B cell (primary cell): ENCODE measurements at regions not wholly inside any gene's neighbourhood (a gene's known extent, or its start where the extent isn't known, plus 50 kb on each side); places are given as distances from the start of the nearest gene placed in this dataset.

Source experiments
- ATAC-seq: fragments of 200-7000 bp; cut with Tn5 transposase; one replicate; pipeline ENCODE4 v1.10.0; 2021; ENCODE audit warnings: low read depth, mild to moderate bottlenecking, moderate number of reproducible peaks, moderate library complexity
- CTCF ChIA-PET: fragments of 350-600 bp; sonication (Branson Sonifier 250); formaldehyde crosslinking; loops from one replicate; lab custom pipeline; 2021; ENCODE audit warnings: antibody characterized with exemption, inconsistent platforms; lab: Charles Lee
- POLR2A ChIA-PET: fragments of 350-600 bp; sonication (Branson Sonifier 250); formaldehyde crosslinking; loops from one replicate; lab custom pipeline; 2021; ENCODE audit warnings: antibody characterized with exemption; lab: Charles Lee
- DNase-seq: peaks from one replicate; pipeline ENCODE4 v3.0.0; 2013
- H2AFZ ChIP-seq: 2 replicates; pipeline ENCODE4 v1.6.1; 2012; ENCODE audit warnings: mild to moderate bottlenecking, low read depth, low read length; ENCODE audit not compliant: insufficient read depth, poor library complexity, severe bottlenecking
- H3K27ac ChIP-seq, 2 donors: 1 replicate in 1 of 2; 2 replicates in 1 of 2; pipeline ENCODE4 v1.5.1; 2012 to 2013; ENCODE audit warnings: low read length in 2 of 2, mild to moderate bottlenecking in 2 of 2, moderate library complexity in 1 of 2
- H3K27me3 ChIP-seq, 4 experiments: fragments of 200-600 bp in 1 of 4; sonication (generic) in 1 of 4; replicated peaks in 1 of 4; 1 replicate in 2 of 4; 2 replicates in 2 of 4; pipeline versions ENCODE4 v1.6.1 to v1.7.0; 2013 to 2016; ENCODE audit warnings: low read length in 3 of 4, mild to moderate bottlenecking in 2 of 4, mixed read lengths in 1 of 4, moderate library complexity in 1 of 4; ENCODE audit not compliant: insufficient read depth in 4 of 4, control insufficient read depth in 3 of 4; ENCODE audit errors: control extremely low read depth in 1 of 4
- H3K36me3 ChIP-seq, 2 experiments: replicated peaks in 1 of 2; 1 replicate in 1 of 2; 2 replicates in 1 of 2; pipeline versions ENCODE4 v1.6.1 to v1.7.1; 2013; ENCODE audit warnings: low read length in 1 of 2; ENCODE audit not compliant: insufficient read depth in 2 of 2, control insufficient read depth in 1 of 2; ENCODE audit errors: control extremely low read depth in 1 of 2, extremely low read depth in 1 of 2
- H3K4me1 ChIP-seq, 2 donors: fragments of 200-600 bp in 1 of 2; sonication (generic) in 1 of 2; 1 replicate in 1 of 2; 2 replicates in 1 of 2; pipeline versions ENCODE4 v1.5.1 to v1.6.1; 2013 to 2017; ENCODE audit warnings: low read length in 2 of 2; ENCODE audit not compliant: control insufficient read depth in 2 of 2, insufficient read depth in 2 of 2
- H3K4me2 ChIP-seq: replicated peaks from 2 replicates; pipeline ENCODE3; 2012; ENCODE audit warnings: mild to moderate bottlenecking, low read depth, low read length; ENCODE audit not compliant: poor library complexity, severe bottlenecking
- H3K4me3 ChIP-seq, 5 experiments: fragments of 200-600 bp in 1 of 5; sonication (generic) in 1 of 5; 1 replicate in 3 of 5; 2 replicates in 2 of 5; pipeline versions ENCODE4 v1.5.1 to v1.7.0; 2011 to 2016; ENCODE audit warnings: low read length in 4 of 5, mild to moderate bottlenecking in 4 of 5, low read depth in 2 of 5, control low read depth in 1 of 5, moderate library complexity in 1 of 5; ENCODE audit not compliant: insufficient read depth in 1 of 5; ENCODE audit errors: control extremely low read depth in 1 of 5, extremely low read depth in 1 of 5
- H3K79me2 ChIP-seq: fragments of 200-600 bp; sonication (generic); one replicate; pipeline ENCODE4 v1.6.0; 2016; ENCODE audit warnings: low read length; ENCODE audit not compliant: control insufficient read depth, insufficient read depth
- H3K9ac ChIP-seq: fragments of 200-600 bp; sonication (generic); 2 replicates; pipeline ENCODE4 v1.6.1; 2017; ENCODE audit warnings: mild to moderate bottlenecking, low read length, moderate library complexity
- H3K9me3 ChIP-seq, 3 donors: one replicate each; pipeline versions ENCODE4 v1.6.1 to v1.7.1; 2013; ENCODE audit warnings: low read length in 2 of 3; ENCODE audit not compliant: control insufficient read depth in 2 of 3, insufficient read depth in 1 of 3; ENCODE audit errors: control extremely low read depth in 1 of 3
- H4K20me1 ChIP-seq: 2 replicates; pipeline ENCODE4 v1.6.0; 2012; ENCODE audit warnings: mild to moderate bottlenecking, low read length; ENCODE audit not compliant: insufficient read depth, control insufficient read depth, poor library complexity, severe bottlenecking
- H3K27ac Mint-ChIP-seq: one replicate; pipeline ENCODE4 v1.8.0; 2021; ENCODE audit warnings: mixed read lengths
- H3K27me3 Mint-ChIP-seq: one replicate; pipeline ENCODE4 v1.8.0; 2021; ENCODE audit warnings: mixed read lengths
- H3K4me1 Mint-ChIP-seq: one replicate; pipeline ENCODE4 v1.8.0; 2021; ENCODE audit warnings: mixed read lengths
- H3K4me3 Mint-ChIP-seq: one replicate; pipeline ENCODE4 v1.8.0; 2021; ENCODE audit warnings: mixed read lengths
- H3K9me3 Mint-ChIP-seq: one replicate; pipeline ENCODE4 v1.8.0; 2022; ENCODE audit warnings: mixed read lengths; ENCODE audit not compliant: insufficient read depth
- EZH2 ChIP-seq: IDR thresholded peaks from 2 replicates; pipeline ENCODE4 v1.6.1; 2012; ENCODE audit warnings: borderline replicate concordance, low read depth, mild to moderate bottlenecking, moderate library complexity, low read length; ENCODE audit not compliant: insufficient read depth, poor library complexity, severe bottlenecking
- WGBS: methylation state at CpG from one replicate; pipeline ENCODE4 v1.1.5; 2013; ENCODE audit warnings: missing lambda C conversion rate; ENCODE audit not compliant: insufficient coverage; 5-methylcytosine and 5-hydroxymethylcytosine counted together
- intact Hi-C: fragments of 100-400 bp; cut with micrococcal nuclease; formaldehyde crosslinking; loops from one replicate; pipeline ENCODE4 v1.10.0; 2022
- TF ChIP-seq, protein P1 (sequence below): fragments of 200-600 bp; IDR thresholded peaks from one replicate; pipeline ENCODE4 v1.8.0; 2022; ENCODE audit warnings: antibody characterized with exemption, mild to moderate bottlenecking

DNA sequence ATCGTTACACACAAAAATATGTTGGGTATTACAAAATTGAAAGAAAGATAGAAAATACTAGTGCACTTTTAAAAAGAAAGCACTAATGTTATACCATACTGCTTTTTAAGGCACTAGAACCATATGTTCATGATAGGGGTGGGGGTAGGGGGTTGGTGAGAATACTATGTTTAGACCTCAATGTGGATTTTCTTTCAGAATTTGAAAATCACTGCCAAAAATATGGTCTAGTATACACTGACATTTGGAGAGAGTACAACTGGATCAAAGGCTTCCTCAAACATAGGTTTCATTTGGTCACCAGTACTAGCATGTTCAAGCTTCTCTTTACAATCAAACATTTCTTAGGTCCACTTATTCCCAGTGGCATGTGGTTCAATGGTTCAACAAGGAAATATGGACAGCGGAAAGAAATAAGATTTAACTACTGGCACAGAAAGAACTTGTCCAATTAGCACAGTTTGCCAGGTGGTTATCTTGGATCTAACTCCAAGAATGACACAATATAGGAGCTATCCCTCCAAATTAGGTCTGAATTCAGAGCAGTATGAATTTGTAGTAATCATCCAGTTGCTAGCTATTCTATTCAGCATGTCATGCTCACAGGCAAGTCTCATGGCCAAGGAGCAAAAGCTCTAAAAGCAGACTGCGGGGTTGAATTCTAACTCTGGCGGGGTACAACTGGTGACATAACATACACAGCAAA is 139.3 kb downstream of the SLC24A2 start:
- no peak overlapping the region for H3K4me3 ChIP-seq
- ChIA-PET POLR2A (no interaction called here), CTCF (no interaction called here)
- no CpG with 5 or more reads among the region's 4 CpGs for WGBS
- H2AFZ ChIP-seq, result no peak overlapping the region
- ATAC-seq (no peak), DNase-seq (no peak)
- no peaks in the 10 kb centered on the region for H4K20me1 ChIP-seq
- H3K27ac Mint-ChIP-seq, result no peak overlapping the region
- peaks cover 12% of the 10 kb centered on the region for H3K27me3 Mint-ChIP-seq
- TF ChIP-seq, protein P1, sequence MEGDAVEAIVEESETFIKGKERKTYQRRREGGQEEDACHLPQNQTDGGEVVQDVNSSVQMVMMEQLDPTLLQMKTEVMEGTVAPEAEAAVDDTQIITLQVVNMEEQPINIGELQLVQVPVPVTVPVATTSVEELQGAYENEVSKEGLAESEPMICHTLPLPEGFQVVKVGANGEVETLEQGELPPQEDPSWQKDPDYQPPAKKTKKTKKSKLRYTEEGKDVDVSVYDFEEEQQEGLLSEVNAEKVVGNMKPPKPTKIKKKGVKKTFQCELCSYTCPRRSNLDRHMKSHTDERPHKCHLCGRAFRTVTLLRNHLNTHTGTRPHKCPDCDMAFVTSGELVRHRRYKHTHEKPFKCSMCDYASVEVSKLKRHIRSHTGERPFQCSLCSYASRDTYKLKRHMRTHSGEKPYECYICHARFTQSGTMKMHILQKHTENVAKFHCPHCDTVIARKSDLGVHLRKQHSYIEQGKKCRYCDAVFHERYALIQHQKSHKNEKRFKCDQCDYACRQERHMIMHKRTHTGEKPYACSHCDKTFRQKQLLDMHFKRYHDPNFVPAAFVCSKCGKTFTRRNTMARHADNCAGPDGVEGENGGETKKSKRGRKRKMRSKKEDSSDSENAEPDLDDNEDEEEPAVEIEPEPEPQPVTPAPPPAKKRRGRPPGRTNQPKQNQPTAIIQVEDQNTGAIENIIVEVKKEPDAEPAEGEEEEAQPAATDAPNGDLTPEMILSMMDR, result no peak
- TF ChIP-seq EZH2, result no peak
- no peak overlapping the region for H3K4me3 Mint-ChIP-seq
- intact Hi-C loops, result no loop called here
- no peaks in the 10 kb centered on the region for H3K79me2 ChIP-seq
- no peaks in the 10 kb centered on the region for H3K9me3 Mint-ChIP-seq
- H3K9ac ChIP-seq, result no peak overlapping the region
- no peaks in the 10 kb centered on the region for H3K36me3 ChIP-seq
- H3K4me2 ChIP-seq, result no peak overlapping the region
- H3K9me3 ChIP-seq, result no peaks in the 10 kb centered on the region
- H3K4me1 ChIP-seq, result no peaks in the 10 kb centered on the region
- no peaks in the 10 kb centered on the region for H3K27me3 ChIP-seq
- H3K27ac ChIP-seq, result no peak overlapping the region
- H3K4me1 Mint-ChIP-seq, result no peaks in the 10 kb centered on the region

DNA sequence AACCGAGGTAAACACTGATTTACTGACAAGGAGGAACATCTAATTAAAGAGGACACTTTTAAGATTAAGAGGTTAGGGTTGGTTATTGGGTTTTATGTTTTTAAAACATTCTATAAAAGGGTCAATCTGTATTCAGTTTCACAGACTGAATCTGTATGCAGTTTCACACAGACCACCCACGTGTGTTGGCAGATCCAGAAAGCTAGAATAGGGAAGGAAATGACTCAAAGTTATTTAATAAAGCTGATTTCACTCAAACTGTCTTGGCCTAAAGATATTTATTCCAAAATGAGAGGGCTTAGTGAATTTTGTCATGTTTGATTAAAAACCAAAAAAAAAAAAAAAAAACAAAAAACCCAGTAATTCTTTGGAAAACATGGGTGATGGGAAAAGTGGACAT is 140.2 kb downstream of the SLC24A2 start:
- H3K36me3 ChIP-seq, result no peaks in the 10 kb centered on the region
- Mint-ChIP-seq H3K4me1 (no peaks in the 10 kb centered on the region), H3K27me3 (peaks cover 18% of the 10 kb centered on the region), H3K4me3 (no peak overlapping the region), H3K9me3 (no peaks in the 10 kb centered on the region), H3K27ac (no peak overlapping the region)
- no peaks in the 10 kb centered on the region for H3K9me3 ChIP-seq
- ATAC-seq (no peak), DNase-seq (no peak)
- no peak overlapping the region for H2AFZ ChIP-seq
- no peak overlapping the region for H3K4me2 ChIP-seq
- no peaks in the 10 kb centered on the region for H4K20me1 ChIP-seq
- no peaks in the 10 kb centered on the region for H3K79me2 ChIP-seq
- TF ChIP-seq, protein P1, result no peak
- no peak for TF ChIP-seq EZH2
- CTCF ChIA-PET, result no interaction called here
- H3K27ac ChIP-seq, result no peak overlapping the region
- H3K9ac ChIP-seq, result no peak overlapping the region
- H3K4me3 ChIP-seq, result no peak overlapping the region
- intact Hi-C loops, result no loop called here
- no peaks in the 10 kb centered on the region for H3K27me3 ChIP-seq
- POLR2A ChIA-PET, result no interaction called here
- WGBS, result no CpG with 5 or more reads among the region's 2 CpGs
- no peaks in the 10 kb centered on the region for H3K4me1 ChIP-seq
